ENCODE measurements at regions not wholly inside any gene's neighbourhood (a gene's known extent, or its start where the extent isn't known, plus 50 kb on each side); places are given as distances from the start of the nearest gene placed in this dataset.

GRCh38 chr7:115552766-115553165 is 477.8 kb downstream of the TFEC start:
- Histone ChIP-seq H3K27ac (ENCODE audit: low read length) (no peak overlapping the region), H3K36me3 (ENCODE audit: control insufficient read depth, insufficient read depth, low read length) (no peaks in the 10 kb centered on the region), H3K27me3 (ENCODE audit: control insufficient read depth, insufficient read depth, low read length) (no peaks in the 10 kb centered on the region), H3K4me3 (ENCODE audit: low read length) (no peak overlapping the region), H3K4me1 (ENCODE audit: control insufficient read depth, insufficient read depth, low read length) (no peaks in the 10 kb centered on the region), H3K9me3 (ENCODE audit: control insufficient read depth, insufficient read depth, low read length) (no peaks in the 10 kb centered on the region)
- TF ChIP-seq CTCF (IDR thresholded peaks at IDR 0.05) = no peak
- Mint-ChIP-seq H3K27me3 (ENCODE audit: low read depth in 2 of 2) (peaks cover 0 to 15% of the 10 kb centered on the region in 2 donors), H3K36me3 (no peaks in the 10 kb centered on the region), H3K9me3 (no peaks in the 10 kb centered on the region), H3K4me3 (no peak overlapping the region), H3K4me1 (no peaks in the 10 kb centered on the region), H3K27ac (no peak overlapping the region)
- no peak for ATAC-seq
- DNase-seq = no peak
- intact Hi-C loops (cut with micrococcal nuclease) = no loop called here
- WGBS (ENCODE audit: insufficient coverage) = 90% methylated on average over 3 of the region's 4 CpGs

- Histone ChIP-seq H3K36me3 (ENCODE audit: control insufficient read depth, insufficient read depth, low read length) (no peaks in the 10 kb centered on the region), H3K27ac (ENCODE audit: low read length) (no peak overlapping the region), H3K9me3 (ENCODE audit: control insufficient read depth, insufficient read depth, low read length) (no peaks in the 10 kb centered on the region), H3K4me3 (ENCODE audit: low read length) (no peak overlapping the region), H3K4me1 (ENCODE audit: control insufficient read depth, insufficient read depth, low read length) (no peaks in the 10 kb centered on the region), H3K27me3 (ENCODE audit: control insufficient read depth, insufficient read depth, low read length) (no peaks in the 10 kb centered on the region)
- Mint-ChIP-seq H3K9me3 (no peaks in the 10 kb centered on the region), H3K27ac (no peak overlapping the region), H3K4me1 (no peaks in the 10 kb centered on the region), H3K36me3 (no peaks in the 10 kb centered on the region), H3K27me3 (ENCODE audit: low read depth in 2 of 2) (peaks cover 0 to 16% of the 10 kb centered on the region in 2 donors), H3K4me3 (no peak overlapping the region)
- WGBS (ENCODE audit: insufficient coverage) = 84% methylated on average over 1 of the region's 2 CpGs
- DNase-seq (no peak), ATAC-seq (no peak)
- intact Hi-C loops (cut with micrococcal nuclease) = no loop called here
- no peak for TF ChIP-seq CTCF (IDR thresholded peaks at IDR 0.05)
These were observed 480.7 kb downstream of the TFEC start for GRCh38 chr7:115549910-115550309.

GRCh38 chr7:115548756-115549155 is 481.8 kb downstream of the TFEC start:
- ATAC-seq (no peak), DNase-seq (no peak)
- Mint-ChIP-seq H3K27ac (no peak overlapping the region), H3K4me3 (no peak overlapping the region), H3K36me3 (no peaks in the 10 kb centered on the region), H3K4me1 (no peaks in the 10 kb centered on the region), H3K27me3 (ENCODE audit: low read depth in 2 of 2) (peaks cover 0 to 16% of the 10 kb centered on the region in 2 donors), H3K9me3 (no peaks in the 10 kb centered on the region)
- no peaks in the 10 kb centered on the region for H3K4me1 ChIP-seq (ENCODE audit: control insufficient read depth, insufficient read depth, low read length)
- H3K4me3 ChIP-seq (ENCODE audit: low read length) = no peak overlapping the region
- H3K27ac ChIP-seq (ENCODE audit: low read length) = no peak overlapping the region
- intact Hi-C loops (cut with micrococcal nuclease) = no loop called here
- no peaks in the 10 kb centered on the region for H3K27me3 ChIP-seq (ENCODE audit: control insufficient read depth, insufficient read depth, low read length)
- H3K36me3 ChIP-seq (ENCODE audit: control insufficient read depth, insufficient read depth, low read length) = no peaks in the 10 kb centered on the region
- WGBS (ENCODE audit: insufficient coverage) = 81% methylated on average over 1 of the region's 1 CpG
- no peaks in the 10 kb centered on the region for H3K9me3 ChIP-seq (ENCODE audit: control insufficient read depth, insufficient read depth, low read length)
- TF ChIP-seq CTCF (IDR thresholded peaks at IDR 0.05) = no peak

GRCh38 chr7:115546790-115547189 is 483.8 kb downstream of the TFEC start:
- Mint-ChIP-seq H3K27me3 (ENCODE audit: low read depth in 2 of 2) (peaks cover 0 to 16% of the 10 kb centered on the region in 2 donors), H3K9me3 (no peaks in the 10 kb centered on the region), H3K36me3 (no peaks in the 10 kb centered on the region), H3K27ac (no peak overlapping the region), H3K4me3 (no peak overlapping the region), H3K4me1 (no peaks in the 10 kb centered on the region)
- intact Hi-C loops (cut with micrococcal nuclease) = no loop called here
- H3K4me1 ChIP-seq (ENCODE audit: control insufficient read depth, insufficient read depth, low read length) = no peaks in the 10 kb centered on the region
- no peak overlapping the region for H3K27ac ChIP-seq (ENCODE audit: low read length)
- H3K9me3 ChIP-seq (ENCODE audit: control insufficient read depth, insufficient read depth, low read length) = no peaks in the 10 kb centered on the region
- TF ChIP-seq CTCF (IDR thresholded peaks at IDR 0.05) = no peak
- H3K36me3 ChIP-seq (ENCODE audit: control insufficient read depth, insufficient read depth, low read length) = no peaks in the 10 kb centered on the region
- no peaks in the 10 kb centered on the region for H3K27me3 ChIP-seq (ENCODE audit: control insufficient read depth, insufficient read depth, low read length)
- ATAC-seq = no peak
- no peak for DNase-seq
- H3K4me3 ChIP-seq (ENCODE audit: low read length) = no peak overlapping the region

Data from natural killer cell (primary cell).